ENCODE measurements at regions not wholly inside any gene's neighbourhood (a gene's known extent, or its start where the extent isn't known, plus 50 kb on each side); places are given as distances from the start of the nearest gene placed in this dataset.
"Not testable (repeated sequence)": the region's sequence is repeated elsewhere in the genome, so short reads cannot be mapped to it uniquely, and the experiment has no call there.

GRCh38 chr6:169977434-169978265 is 226.2 kb downstream of the ERMARD start:
- no peak for DNase-seq

GRCh38 chr6:169976301-169977081 is 225.1 kb downstream of the ERMARD start:
- no peak for DNase-seq

GRCh38 chr6:169975701-169976100 is 224.3 kb downstream of the ERMARD start:
- DNase-seq, result no peak

GRCh38 chr6:169975286-169975685 is 223.9 kb downstream of the ERMARD start:
- DNase-seq, result no peak

- no peak for DNase-seq
Observed at GRCh38 chr6:169974663-169975062, 223.2 kb downstream of the ERMARD start.

GRCh38 chr6:169973588-169974467 is 222.4 kb downstream of the ERMARD start:
- not testable (repeated sequence) for DNase-seq

- DNase-seq, result no peak
Observed at GRCh38 chr6:169972736-169973135, 221.3 kb downstream of the ERMARD start.

- DNase-seq, result no peak
Observed at GRCh38 chr6:169972101-169972651, 220.8 kb downstream of the ERMARD start.

- DNase-seq, result no peak
Observed at GRCh38 chr6:169971081-169971861, 219.8 kb downstream of the ERMARD start.

GRCh38 chr6:169970306-169970988 is 219.0 kb downstream of the ERMARD start:
- DNase-seq, result no peak

- DNase-seq, result peak in 1 of 14 donors; percentile 7
Observed at GRCh38 chr6:169969372-169970099, 218.1 kb downstream of the ERMARD start.

- no peak for DNase-seq
Observed at GRCh38 chr6:169968541-169969270, 217.3 kb downstream of the ERMARD start.

GRCh38 chr6:169967687-169968086 is 216.3 kb downstream of the ERMARD start:
- no peak for DNase-seq

GRCh38 chr6:169966312-169967181 is 215.1 kb downstream of the ERMARD start:
- no peak for DNase-seq

- DNase-seq, result no peak
Observed at GRCh38 chr6:169965657-169966311, 214.4 kb downstream of the ERMARD start.

GRCh38 chr6:169965239-169965638 is 213.8 kb downstream of the ERMARD start:
- DNase-seq, result no peak

- no peak for DNase-seq
Observed at GRCh38 chr6:169964486-169965180, 213.2 kb downstream of the ERMARD start.

Measured in C1 segment of cervical spinal cord (tissue), 14 donors.